ENCODE measurements at regions not wholly inside any gene's neighbourhood (a gene's known extent, or its start where the extent isn't known, plus 50 kb on each side); places are given as distances from the start of the nearest gene placed in this dataset.
"Not testable (repeated sequence)": the region's sequence is repeated elsewhere in the genome, so short reads cannot be mapped to it uniquely, and the experiment has no call there.

DNA sequence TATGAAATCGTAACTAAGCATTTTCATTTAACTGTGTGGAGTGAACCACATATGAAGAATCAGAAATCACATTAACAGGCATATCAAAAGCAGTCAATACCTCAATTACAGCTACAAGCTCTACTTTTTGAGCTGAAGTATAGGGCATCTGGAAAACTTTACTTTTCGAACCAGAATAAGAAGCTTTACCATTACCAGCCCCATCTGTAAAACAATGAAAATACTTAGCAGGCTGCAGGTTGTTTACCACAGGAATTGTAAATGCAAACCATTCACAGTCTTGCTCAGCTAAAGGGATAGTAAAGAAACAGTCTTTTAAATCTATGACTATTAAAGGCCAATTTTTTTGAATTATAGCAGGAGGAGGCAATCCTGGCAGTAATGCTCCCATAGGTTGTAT, 565.6 kb upstream of the MBL2 start:
- not testable (repeated sequence) for DNase-seq

DNA sequence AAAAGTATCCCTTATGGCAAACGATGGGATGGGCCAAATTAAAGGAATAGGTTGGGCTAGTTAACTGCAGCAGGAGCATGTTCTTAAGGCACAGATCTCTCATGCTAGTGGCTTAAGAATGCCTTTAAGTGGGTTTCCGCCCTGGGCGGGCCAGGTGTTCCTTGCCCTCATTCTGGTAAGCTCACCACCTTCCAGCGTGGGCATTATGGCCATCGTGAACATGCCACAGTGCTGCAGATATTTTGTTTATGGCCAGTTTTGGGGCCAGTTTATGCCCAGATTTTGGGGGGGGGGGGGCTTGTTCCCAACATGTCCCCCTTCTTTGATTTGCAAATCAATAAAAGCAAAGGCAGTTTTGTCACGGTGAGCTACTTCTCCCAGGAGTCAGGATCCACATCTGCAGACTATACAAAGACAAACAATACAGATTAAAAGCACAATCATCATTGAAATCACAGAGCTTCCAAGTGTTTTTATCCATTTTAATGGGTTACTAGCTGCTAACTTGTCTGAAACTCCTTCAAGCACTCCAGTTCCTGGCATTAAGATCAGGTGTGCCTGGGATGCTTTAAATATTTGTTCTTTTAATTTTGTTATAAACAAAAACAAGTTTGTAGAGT, 563.3 kb upstream of the MBL2 start:
- not testable (repeated sequence) for DNase-seq

GRCh38 chr10:53331460-53331859, 558.9 kb upstream of the MBL2 start:
- no peak for DNase-seq

GRCh38 chr10:53326401-53327305, 554.1 kb upstream of the MBL2 start:
- not testable (repeated sequence) for DNase-seq

GRCh38 chr10:53325066-53325465, 552.5 kb upstream of the MBL2 start:
- DNase-seq = no peak

DNA sequence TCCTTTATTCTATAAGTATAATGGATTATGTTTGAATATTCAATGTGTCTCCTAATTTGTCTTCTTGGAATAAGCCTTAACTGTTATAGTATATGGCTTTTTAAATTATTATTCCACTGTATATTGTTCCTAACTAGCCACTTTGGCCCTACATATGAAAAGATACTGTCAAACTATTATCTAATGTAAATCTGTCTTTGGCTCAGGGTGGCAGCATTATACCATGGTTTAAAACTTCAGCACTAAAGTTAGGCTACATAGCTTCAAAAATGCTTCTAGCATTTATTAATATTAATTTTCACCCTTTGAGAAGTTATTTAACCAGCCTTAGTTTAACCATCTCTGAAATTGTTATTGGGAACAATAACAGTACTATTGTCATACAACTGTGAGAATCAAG, 543.1 kb upstream of the MBL2 start:
- no peak for DNase-seq

DNA sequence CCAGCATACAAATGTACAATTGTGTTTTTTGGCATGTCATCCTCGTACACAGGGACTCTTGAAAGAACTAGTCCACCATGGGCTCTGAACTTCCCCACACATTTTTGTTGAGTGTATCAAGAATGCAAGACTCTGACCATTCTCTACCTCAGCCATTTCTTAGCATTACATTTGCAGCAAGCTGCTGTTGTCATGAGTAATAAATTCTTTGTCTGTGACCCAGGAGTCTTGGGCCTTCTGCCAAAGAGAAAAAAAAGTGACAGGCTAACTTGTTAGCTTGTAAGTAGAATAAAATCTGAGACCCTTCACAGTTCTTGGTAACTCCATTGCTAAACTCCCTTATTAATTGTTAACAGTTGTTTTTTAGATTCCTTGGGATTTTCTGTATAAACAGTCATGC, 542.3 kb upstream of the MBL2 start:
- no peak for DNase-seq

GRCh38 chr10:53298443-53298842, 525.9 kb upstream of the MBL2 start:
- no peak for DNase-seq

- no peak for DNase-seq
Observed at GRCh38 chr10:53284615-53285182, 512.1 kb upstream of the MBL2 start.

GRCh38 chr10:53276797-53277196, 504.2 kb upstream of the MBL2 start:
- no peak for DNase-seq

DNA sequence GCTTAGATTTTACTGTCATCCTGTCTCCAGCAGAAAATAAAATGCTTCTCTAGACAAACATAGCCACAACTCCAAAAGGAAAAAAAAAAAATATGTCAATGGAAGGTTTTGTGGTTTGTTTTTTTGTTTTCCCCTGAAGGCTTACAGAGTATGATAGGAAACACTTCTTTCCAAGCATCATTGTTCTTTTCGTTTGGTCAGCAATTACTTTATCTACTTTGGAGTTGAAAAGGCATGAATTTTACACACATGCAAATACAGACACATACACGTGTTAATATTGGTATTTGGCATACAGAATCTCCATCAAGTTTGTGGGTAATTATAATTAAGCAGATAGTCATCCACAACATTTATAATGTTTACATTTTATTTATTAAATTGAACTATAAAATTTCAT, 496.9 kb upstream of the MBL2 start:
- no peak for DNase-seq

DNA sequence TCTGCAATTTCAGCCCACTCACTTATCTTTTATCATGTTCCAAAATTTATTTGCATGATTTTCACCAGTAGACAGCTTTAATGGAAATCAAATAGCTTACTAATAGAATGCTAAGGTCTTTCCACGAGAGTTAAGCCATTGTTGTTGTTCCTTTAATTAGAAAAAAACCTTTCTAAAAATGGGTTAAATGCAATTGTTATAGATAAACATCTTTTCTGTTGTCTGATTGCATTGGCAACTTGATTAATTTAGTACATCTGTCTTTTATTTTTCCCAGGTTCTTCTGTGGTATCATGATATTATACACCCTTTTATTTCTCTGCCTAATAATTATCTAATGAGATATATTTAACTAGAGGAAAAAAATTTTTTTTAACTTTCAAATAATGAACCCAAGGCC, 487.6 kb upstream of the MBL2 start:
- DNase-seq = no peak

DNA sequence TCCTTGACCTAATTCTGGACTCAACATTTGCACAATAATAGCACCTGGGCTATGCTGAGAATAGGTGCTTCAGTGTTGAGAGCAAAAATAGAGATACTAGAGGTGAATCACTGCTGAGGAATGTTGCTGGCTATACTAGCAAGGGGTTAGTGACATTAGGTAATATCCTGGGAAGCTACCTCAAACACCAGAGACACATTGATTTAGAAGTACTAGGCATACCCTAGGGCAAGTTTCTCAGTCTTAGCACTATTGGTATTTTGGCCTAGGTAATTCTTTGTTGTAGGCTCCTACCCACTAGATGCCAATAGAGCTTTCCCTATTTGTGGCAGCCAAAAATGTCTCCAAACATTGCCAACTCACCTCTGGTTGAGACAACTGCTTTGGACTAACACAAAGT, 484.0 kb upstream of the MBL2 start:
- DNase-seq = no peak

DNA sequence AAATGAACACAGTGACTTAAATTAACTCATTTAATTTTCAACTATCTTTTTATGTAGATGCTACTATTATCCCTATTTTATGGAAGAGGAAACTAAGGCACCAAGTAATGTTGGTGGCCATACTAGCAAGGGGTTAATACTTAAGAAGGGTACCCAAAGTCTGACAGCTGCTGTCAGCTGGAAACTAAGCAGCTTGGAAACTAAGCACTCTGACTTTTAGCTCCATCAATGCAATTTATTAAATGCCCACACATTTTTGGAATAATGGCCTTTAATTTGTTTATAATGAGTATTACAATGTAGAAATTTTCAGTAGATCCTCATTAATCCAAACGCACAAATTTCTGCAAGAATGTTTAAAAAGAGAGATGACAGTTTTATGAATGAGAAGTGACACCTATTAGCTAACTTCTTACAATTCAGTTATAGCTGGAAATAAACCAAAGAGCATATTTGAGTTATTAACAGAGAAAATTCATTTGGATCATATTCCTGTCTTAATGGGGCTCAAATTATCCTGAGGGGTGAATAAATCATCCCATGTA, 483.1 kb upstream of the MBL2 start:
- DNase-seq = no peak

DNA sequence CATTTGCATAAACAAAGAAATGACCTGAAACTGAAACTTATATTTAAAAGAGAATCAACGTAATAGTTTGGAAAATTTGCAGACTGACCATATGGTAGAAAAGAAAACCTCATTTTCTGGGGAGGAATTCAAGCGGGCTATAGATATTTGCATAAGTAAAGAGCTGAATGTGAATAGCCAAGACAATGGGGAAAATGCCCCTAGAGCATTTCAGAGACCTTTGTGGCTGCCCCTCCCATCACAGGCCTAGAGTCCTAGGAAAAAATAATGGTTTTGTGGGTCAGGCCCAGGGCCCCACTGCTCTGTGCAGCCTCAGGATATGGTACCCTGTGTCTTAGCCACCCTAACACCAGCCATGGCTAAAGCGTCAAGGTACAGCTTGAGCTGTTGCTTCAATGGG, 480.6 kb upstream of the MBL2 start:
- no peak for DNase-seq

GRCh38 chr10:53239873-53240272, 467.3 kb upstream of the MBL2 start:
- DNase-seq = no peak

- DNase-seq = no peak
Observed at GRCh38 chr10:53236941-53237340, 464.4 kb upstream of the MBL2 start.

DNA sequence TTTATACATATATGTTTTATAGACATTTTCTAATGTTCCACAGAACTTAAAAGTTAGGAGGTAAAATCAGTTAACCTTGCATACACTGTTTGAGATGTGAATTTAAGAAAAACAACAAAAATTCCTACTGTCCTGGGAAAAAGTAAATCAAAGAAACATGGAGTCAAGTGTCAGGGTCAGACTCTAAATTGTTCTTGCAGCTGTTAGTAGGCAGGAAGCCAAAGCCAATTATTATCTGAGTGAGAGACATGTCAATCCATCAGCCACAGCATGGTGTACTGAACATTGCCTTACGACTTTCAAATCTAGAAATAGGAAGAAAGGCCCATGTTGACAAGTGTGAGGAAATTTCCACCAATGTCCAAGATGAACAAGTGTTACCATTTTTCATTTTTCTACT, 461.2 kb upstream of the MBL2 start:
- DNase-seq = no peak

DNA sequence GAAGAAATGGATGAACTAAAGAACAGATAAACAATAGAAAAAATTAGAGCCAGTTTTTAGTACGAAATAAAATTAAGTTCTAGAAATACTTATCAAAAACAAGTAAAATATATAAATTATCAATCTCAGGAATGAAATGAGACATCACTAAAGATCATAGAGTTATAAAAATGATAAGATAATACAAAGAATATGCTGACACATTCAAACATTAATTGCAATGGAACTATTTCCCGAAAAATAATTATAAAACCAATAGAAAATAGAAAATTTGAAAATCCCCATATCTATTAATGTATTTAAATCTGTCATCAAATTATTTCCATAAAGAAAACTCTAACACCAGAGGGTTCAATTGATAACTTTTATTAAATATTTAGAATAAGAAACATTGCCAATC, 458.1 kb upstream of the MBL2 start:
- DNase-seq = no peak

GRCh38 chr10:53223851-53224250, 451.3 kb upstream of the MBL2 start:
- no peak for DNase-seq

GRCh38 chr10:53222806-53223205, 450.2 kb upstream of the MBL2 start:
- DNase-seq = no peak

DNA sequence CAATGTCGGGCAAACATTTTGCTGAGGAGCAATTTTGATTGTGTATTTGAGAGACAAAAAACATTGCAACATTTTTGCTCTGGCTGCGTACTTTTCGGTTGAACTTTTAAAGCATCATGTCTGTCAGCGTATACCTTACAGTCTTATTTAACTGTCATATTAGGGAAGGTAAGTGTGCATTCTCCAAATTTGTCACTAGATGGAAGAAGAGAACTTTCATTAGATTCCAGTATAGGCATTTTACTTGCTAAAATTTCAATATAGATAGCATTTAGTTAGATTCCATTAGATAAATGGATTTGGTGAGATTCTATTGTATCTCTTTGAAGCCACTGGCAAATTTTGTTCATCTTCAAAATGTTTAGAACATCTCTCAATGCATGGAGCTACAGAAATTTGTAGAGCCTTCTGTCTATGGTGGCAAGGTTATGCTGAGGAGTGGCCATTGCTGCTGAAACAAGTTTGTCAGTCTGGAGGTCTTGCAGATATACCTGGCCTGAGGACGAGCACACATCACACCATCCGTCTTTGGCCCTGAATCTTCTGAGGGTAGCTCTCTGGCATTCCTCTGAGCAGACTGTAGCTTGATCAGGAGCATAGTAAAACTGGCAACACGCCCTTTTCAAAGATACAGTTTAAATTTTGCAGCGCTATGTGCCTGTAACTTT, 437.5 kb upstream of the MBL2 start:
- DNase-seq = peak in 1 of 51 donors; percentile 5
